K562 (cell line): ENCODE measurements at regions not wholly inside any gene's neighbourhood (a gene's known extent, or its start where the extent isn't known, plus 50 kb on each side); places are given as distances from the start of the nearest gene placed in this dataset.

Experiments used
- EWSR1 ChIP-seq: fragments of 450-650 bp; IDR thresholded peaks from 2 replicates; pipeline ENCODE4 v1.6.1; 2018; ENCODE audit warnings: borderline replicate concordance, mild to moderate bottlenecking, low read depth, moderate library complexity; ENCODE audit not compliant: partially characterized antibody
- EZH2 ChIP-seq: IDR thresholded peaks from 2 replicates; pipeline ENCODE4 v1.6.1; 2012; ENCODE audit warnings: low read depth, mild to moderate bottlenecking, inconsistent platforms, low read length, borderline replicate concordance
- GTF2F1 ChIP-seq: IDR thresholded peaks from 2 replicates; pipeline ENCODE4 v1.6.1; 2011; ENCODE audit warnings: low read depth, low read length, improper control_type of control experiment
- MTA1 ChIP-seq: fragments of 450-650 bp; IDR thresholded peaks from 2 replicates; pipeline ENCODE4 v1.6.1; 2017; ENCODE audit warnings: borderline replicate concordance
- NFE2 ChIP-seq: IDR thresholded peaks from 2 replicates; pipeline ENCODE4 v1.6.1; 2014; ENCODE audit warnings: antibody characterized with exemption, low read depth
- NR3C1 ChIP-seq: sonication (generic); formaldehyde crosslinking; IDR thresholded peaks from 2 replicates; pipeline ENCODE4 v1.8.1; 2022; ENCODE audit warnings: missing genetic modification reagents
- PRPF4 ChIP-seq: fragments of 200-400 bp; formaldehyde crosslinking; IDR thresholded peaks from one replicate; pipeline ENCODE4 v1.6.1; 2017; ENCODE audit warnings: low read length, low read depth, mild to moderate bottlenecking; ENCODE audit not compliant: insufficient read depth, poor library complexity, severe bottlenecking
- RUNX1 ChIP-seq: sonication (generic); IDR thresholded peaks from 2 replicates; pipeline ENCODE4 v1.6.1; 2016; ENCODE audit warnings: antibody characterized with exemption, low read depth
- TCF7 ChIP-seq: sonication (generic); IDR thresholded peaks from 2 replicates; pipeline ENCODE4 v1.6.1; 2016; ENCODE audit warnings: antibody characterized with exemption, borderline replicate concordance
- ZNF24 ChIP-seq: fragments of 450-650 bp; IDR thresholded peaks from 2 replicates; pipeline ENCODE4 v1.6.1; 2016
- TF ChIP-seq, protein P1 (sequence below): sonication (generic); formaldehyde crosslinking; IDR thresholded peaks from 2 replicates; pipeline ENCODE4 v1.8.0; 2022; ENCODE audit warnings: mild to moderate bottlenecking, missing genetic modification reagents
- TF ChIP-seq, protein P2 (sequence below), 2 experiments: fragments of 450-650 bp in 1 of 2; sonication (generic) in 1 of 2; formaldehyde crosslinking in 1 of 2; IDR thresholded peaks in 1 of 2; conservative IDR thresholded peaks in 1 of 2; 2 replicates each; pipeline versions ENCODE4 v1.6.1 to v1.8.1; 2016 to 2023; ENCODE audit warnings: mild to moderate bottlenecking in 2 of 2, moderate library complexity in 2 of 2, inconsistent platforms in 1 of 2, missing genetic modification reagents in 1 of 2
- TF ChIP-seq, protein P3 (sequence below): fragments of 450-650 bp; formaldehyde crosslinking; IDR thresholded peaks from 2 replicates; pipeline ENCODE4 v1.4.0; 2022; ENCODE audit warnings: mild to moderate bottlenecking, moderate library complexity
- TF ChIP-seq, protein P4 (sequence below): fragments of 450-650 bp; IDR thresholded peaks from 2 replicates; pipeline ENCODE4 v1.6.1; 2016; ENCODE audit warnings: low read depth

DNA sequence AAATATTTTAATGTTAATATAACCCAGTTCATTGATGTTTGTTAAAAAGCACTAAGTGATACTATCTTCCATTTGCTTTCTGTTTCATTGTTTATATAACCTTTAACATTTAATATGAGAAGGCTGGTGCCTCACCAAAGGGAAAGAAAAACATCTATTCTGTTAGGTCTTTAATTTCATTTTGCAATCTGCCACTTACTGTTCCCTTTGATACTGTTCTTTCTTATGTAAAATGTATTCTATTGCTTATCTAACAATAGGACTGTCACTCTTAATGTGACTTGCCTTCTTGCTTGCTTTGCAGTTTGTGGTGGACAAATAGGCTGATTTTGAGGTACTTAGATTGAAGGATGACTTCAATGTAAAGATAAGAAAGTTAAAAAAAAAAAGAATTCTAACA, 1666.1 kb upstream of the DDX18 start (continued):
- TF ChIP-seq NFE2 (no peak), EWSR1 (no peak), RUNX1 (no peak), GTF2F1 (no peak), NR3C1 (CRISPR knock-in tag) (no peak), TCF7 (no peak), ZNF24 (no peak), PRPF4 (no peak), MTA1 (no peak), EZH2 (no peak)
- TF ChIP-seq, protein P1, sequence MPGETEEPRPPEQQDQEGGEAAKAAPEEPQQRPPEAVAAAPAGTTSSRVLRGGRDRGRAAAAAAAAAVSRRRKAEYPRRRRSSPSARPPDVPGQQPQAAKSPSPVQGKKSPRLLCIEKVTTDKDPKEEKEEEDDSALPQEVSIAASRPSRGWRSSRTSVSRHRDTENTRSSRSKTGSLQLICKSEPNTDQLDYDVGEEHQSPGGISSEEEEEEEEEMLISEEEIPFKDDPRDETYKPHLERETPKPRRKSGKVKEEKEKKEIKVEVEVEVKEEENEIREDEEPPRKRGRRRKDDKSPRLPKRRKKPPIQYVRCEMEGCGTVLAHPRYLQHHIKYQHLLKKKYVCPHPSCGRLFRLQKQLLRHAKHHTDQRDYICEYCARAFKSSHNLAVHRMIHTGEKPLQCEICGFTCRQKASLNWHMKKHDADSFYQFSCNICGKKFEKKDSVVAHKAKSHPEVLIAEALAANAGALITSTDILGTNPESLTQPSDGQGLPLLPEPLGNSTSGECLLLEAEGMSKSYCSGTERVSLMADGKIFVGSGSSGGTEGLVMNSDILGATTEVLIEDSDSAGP, result no peak
- TF ChIP-seq, protein P2, sequence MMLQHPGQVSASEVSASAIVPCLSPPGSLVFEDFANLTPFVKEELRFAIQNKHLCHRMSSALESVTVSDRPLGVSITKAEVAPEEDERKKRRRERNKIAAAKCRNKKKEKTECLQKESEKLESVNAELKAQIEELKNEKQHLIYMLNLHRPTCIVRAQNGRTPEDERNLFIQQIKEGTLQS (IDR thresholded peaks at IDR 0.05), result no peak
- TF ChIP-seq, protein P2 (CRISPR knock-in tag; conservative IDR thresholded peaks at IDR 0.05), result no peak
- TF ChIP-seq, protein P3, sequence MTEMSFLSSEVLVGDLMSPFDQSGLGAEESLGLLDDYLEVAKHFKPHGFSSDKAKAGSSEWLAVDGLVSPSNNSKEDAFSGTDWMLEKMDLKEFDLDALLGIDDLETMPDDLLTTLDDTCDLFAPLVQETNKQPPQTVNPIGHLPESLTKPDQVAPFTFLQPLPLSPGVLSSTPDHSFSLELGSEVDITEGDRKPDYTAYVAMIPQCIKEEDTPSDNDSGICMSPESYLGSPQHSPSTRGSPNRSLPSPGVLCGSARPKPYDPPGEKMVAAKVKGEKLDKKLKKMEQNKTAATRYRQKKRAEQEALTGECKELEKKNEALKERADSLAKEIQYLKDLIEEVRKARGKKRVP (CRISPR knock-in tag), result no peak
- TF ChIP-seq, protein P4, sequence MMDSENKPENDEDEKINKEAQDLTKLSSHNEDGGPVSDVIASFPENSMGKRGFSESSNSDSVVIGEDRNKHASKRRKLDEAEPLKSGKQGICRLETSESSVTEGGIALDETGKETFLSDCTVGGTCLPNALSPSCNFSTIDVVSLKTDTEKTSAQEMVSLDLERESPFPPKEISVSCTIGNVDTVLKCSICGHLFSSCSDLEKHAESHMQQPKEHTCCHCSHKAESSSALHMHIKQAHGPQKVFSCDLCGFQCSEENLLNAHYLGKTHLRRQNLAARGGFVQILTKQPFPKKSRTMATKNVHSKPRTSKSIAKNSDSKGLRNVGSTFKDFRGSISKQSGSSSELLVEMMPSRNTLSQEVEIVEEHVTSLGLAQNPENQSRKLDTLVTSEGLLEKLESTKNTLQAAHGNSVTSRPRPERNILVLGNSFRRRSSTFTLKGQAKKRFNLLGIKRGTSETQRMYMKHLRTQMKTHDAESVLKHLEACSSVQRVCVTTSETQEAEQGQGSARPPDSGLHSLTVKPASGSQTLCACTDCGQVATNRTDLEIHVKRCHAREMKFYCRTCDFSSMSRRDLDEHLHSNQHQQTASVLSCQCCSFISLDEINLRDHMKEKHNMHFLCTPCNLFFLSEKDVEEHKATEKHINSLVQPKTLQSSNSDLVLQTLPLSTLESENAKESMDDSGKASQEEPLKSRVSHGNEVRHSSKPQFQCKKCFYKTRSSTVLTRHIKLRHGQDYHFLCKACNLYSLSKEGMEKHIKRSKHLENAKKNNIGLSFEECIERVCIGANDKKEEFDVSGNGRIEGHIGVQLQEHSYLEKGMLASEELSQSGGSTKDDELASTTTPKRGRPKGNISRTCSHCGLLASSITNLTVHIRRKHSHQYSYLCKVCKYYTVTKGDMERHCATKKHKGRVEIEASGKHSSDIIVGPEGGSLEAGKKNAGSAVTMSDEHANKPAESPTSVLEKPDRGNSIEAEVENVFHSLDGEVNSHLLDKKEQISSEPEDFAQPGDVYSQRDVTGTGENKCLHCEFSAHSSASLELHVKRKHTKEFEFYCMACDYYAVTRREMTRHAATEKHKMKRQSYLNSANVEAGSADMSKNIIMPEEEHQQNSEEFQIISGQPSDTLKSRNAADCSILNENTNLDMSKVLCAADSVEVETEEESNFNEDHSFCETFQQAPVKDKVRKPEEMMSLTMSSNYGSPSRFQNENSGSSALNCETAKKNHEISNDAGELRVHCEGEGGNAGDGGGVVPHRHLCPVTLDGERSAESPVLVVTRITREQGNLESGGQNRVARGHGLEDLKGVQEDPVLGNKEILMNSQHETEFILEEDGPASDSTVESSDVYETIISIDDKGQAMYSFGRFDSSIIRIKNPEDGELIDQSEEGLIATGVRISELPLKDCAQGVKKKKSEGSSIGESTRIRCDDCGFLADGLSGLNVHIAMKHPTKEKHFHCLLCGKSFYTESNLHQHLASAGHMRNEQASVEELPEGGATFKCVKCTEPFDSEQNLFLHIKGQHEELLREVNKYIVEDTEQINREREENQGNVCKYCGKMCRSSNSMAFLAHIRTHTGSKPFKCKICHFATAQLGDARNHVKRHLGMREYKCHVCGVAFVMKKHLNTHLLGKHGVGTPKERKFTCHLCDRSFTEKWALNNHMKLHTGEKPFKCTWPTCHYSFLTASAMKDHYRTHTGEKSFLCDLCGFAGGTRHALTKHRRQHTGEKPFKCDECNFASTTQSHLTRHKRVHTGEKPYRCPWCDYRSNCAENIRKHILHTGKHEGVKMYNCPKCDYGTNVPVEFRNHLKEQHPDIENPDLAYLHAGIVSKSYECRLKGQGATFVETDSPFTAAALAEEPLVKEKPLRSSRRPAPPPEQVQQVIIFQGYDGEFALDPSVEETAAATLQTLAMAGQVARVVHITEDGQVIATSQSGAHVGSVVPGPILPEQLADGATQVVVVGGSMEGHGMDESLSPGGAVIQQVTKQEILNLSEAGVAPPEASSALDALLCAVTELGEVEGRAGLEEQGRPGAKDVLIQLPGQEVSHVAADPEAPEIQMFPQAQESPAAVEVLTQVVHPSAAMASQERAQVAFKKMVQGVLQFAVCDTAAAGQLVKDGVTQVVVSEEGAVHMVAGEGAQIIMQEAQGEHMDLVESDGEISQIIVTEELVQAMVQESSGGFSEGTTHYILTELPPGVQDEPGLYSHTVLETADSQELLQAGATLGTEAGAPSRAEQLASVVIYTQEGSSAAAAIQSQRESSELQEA, result no peak
- TF ChIP-seq, all 486 proteins: peak for 0
